ENCODE measurements at regions not wholly inside any gene's neighbourhood (a gene's known extent, or its start where the extent isn't known, plus 50 kb on each side); places are given as distances from the start of the nearest gene placed in this dataset.

- TF ChIP-seq POLR2AphosphoS5 (IDR thresholded peaks at IDR 0.05; ENCODE audit: borderline replicate concordance, low read depth, low read length), result no peak
- no peak for TF ChIP-seq EZH2 (IDR thresholded peaks at IDR 0.05)
Observed at GRCh38 chr3:110789315-110789714, 282.3 kb upstream of the NECTIN3 start.

Data from SK-N-MC (cell line).